GM21423 (cell line): ENCODE measurements at regions not wholly inside any gene's neighbourhood (a gene's known extent, or its start where the extent isn't known, plus 50 kb on each side); places are given as distances from the start of the nearest gene placed in this dataset.

Experiments used
- ATAC-seq: cut with Tn5 transposase; IDR thresholded peaks from one replicate; pipeline ENCODE4 v1.9.1; 2021; ENCODE audit warnings: mild to moderate bottlenecking, moderate library complexity; ENCODE audit not compliant: unreplicated experiment

GRCh38 chr2:234438305-234438977 is 58.4 kb downstream of the ARL4C start:
- ATAC-seq: no peak

GRCh38 chr2:234437642-234438304 is 59.1 kb downstream of the ARL4C start:
- no peak for ATAC-seq

GRCh38 chr2:234436482-234436837 is 60.4 kb downstream of the ARL4C start:
- ATAC-seq: no peak

- ATAC-seq: no peak
These were observed 60.9 kb downstream of the ARL4C start for GRCh38 chr2:234435836-234436481.

GRCh38 chr2:234433201-234433600 is 63.7 kb downstream of the ARL4C start:
- no peak for ATAC-seq

GRCh38 chr2:234430871-234431270 is 66.0 kb downstream of the ARL4C start:
- no peak for ATAC-seq

- ATAC-seq: no peak
These were observed 67.6 kb downstream of the ARL4C start for GRCh38 chr2:234429265-234429664.

GRCh38 chr2:234427081-234428061 is 69.5 kb downstream of the ARL4C start:
- ATAC-seq: no peak

- ATAC-seq: no peak
These were observed 70.3 kb downstream of the ARL4C start for GRCh38 chr2:234426616-234427015.

- peak; percentile 79 for ATAC-seq
These were observed 71.0 kb downstream of the ARL4C start for GRCh38 chr2:234425639-234426603.

- no peak for ATAC-seq
These were observed 73.0 kb downstream of the ARL4C start for GRCh38 chr2:234423884-234424283.

GRCh38 chr2:234422981-234423431 is 73.9 kb downstream of the ARL4C start:
- ATAC-seq: no peak

GRCh38 chr2:234422273-234422732 is 74.6 kb downstream of the ARL4C start:
- no peak for ATAC-seq

- ATAC-seq: no peak
These were observed 76.5 kb downstream of the ARL4C start for GRCh38 chr2:234420408-234420807.

GRCh38 chr2:234419726-234420125 is 77.2 kb downstream of the ARL4C start:
- no peak for ATAC-seq

- no peak for ATAC-seq
These were observed 81.2 kb downstream of the ARL4C start for GRCh38 chr2:234415706-234416105.

- ATAC-seq: no peak
These were observed 82.3 kb downstream of the ARL4C start for GRCh38 chr2:234414596-234414995.

- ATAC-seq: no peak
These were observed 84.2 kb downstream of the ARL4C start for GRCh38 chr2:234412726-234413125.

GRCh38 chr2:234411793-234412192 is 85.1 kb downstream of the ARL4C start:
- ATAC-seq: peak; percentile 92

GRCh38 chr2:234410526-234410925 is 86.4 kb downstream of the ARL4C start:
- no peak for ATAC-seq
